Natural killer cell (primary cell): ENCODE measurements at regions not wholly inside any gene's neighbourhood (a gene's known extent, or its start where the extent isn't known, plus 50 kb on each side); places are given as distances from the start of the nearest gene placed in this dataset.

Source experiments
- ATAC-seq, 3 donors: fragments of 150-1000 bp in 2 of 3; fragments of 200-7000 bp in 1 of 3; cut with Tn5 transposase; 1 replicate in 1 of 3; 2 replicates in 2 of 3; pipeline ENCODE4 v1.10.0; 2021; ENCODE audit warnings: mild to moderate bottlenecking in 2 of 3, moderate library complexity in 2 of 3
- DNase-seq, 2 donors: peaks; one replicate each; pipeline versions ENCODE4 v3.0.0 to v3.0.0-alpha.2; 2013 to 2021; ENCODE audit warnings: mixed read lengths in 1 of 2
- H3K27ac ChIP-seq: one replicate; pipeline ENCODE4 v1.5.1; 2013; ENCODE audit warnings: mild to moderate bottlenecking, low read length
- H3K27me3 ChIP-seq: one replicate; pipeline ENCODE4 v1.6.1; 2013; ENCODE audit warnings: low read length; ENCODE audit not compliant: control insufficient read depth, insufficient read depth
- H3K36me3 ChIP-seq: one replicate; pipeline ENCODE4 v1.6.1; 2013; ENCODE audit warnings: low read length; ENCODE audit not compliant: control insufficient read depth, insufficient read depth
- H3K4me1 ChIP-seq: one replicate; pipeline ENCODE4 v1.6.1; 2013; ENCODE audit warnings: low read length; ENCODE audit not compliant: control insufficient read depth, insufficient read depth
- H3K4me3 ChIP-seq: one replicate; pipeline ENCODE4 v1.5.1; 2013; ENCODE audit warnings: low read length
- H3K9me3 ChIP-seq: one replicate; pipeline ENCODE4 v1.6.1; 2013; ENCODE audit warnings: low read length; ENCODE audit not compliant: control insufficient read depth, insufficient read depth
- H3K27ac Mint-ChIP-seq, 2 donors: one replicate each; pipeline ENCODE4 v1.8.0; 2022; ENCODE audit warnings: mild to moderate bottlenecking in 2 of 2, mixed read lengths in 2 of 2, moderate library complexity in 1 of 2
- H3K27me3 Mint-ChIP-seq, 2 donors: one replicate each; pipeline ENCODE4 v1.8.0; 2022; ENCODE audit warnings: low read depth in 2 of 2, mixed read lengths in 2 of 2
- H3K36me3 Mint-ChIP-seq: one replicate; pipeline ENCODE4 v1.8.0; 2022; ENCODE audit warnings: mixed read lengths
- H3K4me1 Mint-ChIP-seq, 2 donors: one replicate each; pipeline ENCODE4 v1.8.0; 2022; ENCODE audit warnings: mixed read lengths in 2 of 2
- H3K4me3 Mint-ChIP-seq: one replicate; pipeline ENCODE4 v1.8.0; 2022; ENCODE audit warnings: mild to moderate bottlenecking, moderate library complexity, mixed read lengths
- H3K9me3 Mint-ChIP-seq, 2 donors: one replicate each; pipeline ENCODE4 v1.8.0; 2022; ENCODE audit warnings: mixed read lengths in 2 of 2
- WGBS: methylation state at CpG from one replicate; pipeline ENCODE4 v1.1.7; 2013; ENCODE audit warnings: missing lambda C conversion rate; ENCODE audit not compliant: insufficient coverage; 5-methylcytosine and 5-hydroxymethylcytosine counted together
- intact Hi-C: fragments of 100-400 bp; cut with micrococcal nuclease; formaldehyde crosslinking; loops from one replicate; pipeline ENCODE4 v1.14.2; 2022
- TF ChIP-seq, protein P1 (sequence below): fragments of 200-600 bp; IDR thresholded peaks from one replicate; pipeline ENCODE4 v1.8.0; 2022; ENCODE audit warnings: antibody characterized with exemption

GRCh38 chr3:153069598-153070510 lies 92.2 kb upstream of the RAP2B start:
- TF ChIP-seq, protein P1, sequence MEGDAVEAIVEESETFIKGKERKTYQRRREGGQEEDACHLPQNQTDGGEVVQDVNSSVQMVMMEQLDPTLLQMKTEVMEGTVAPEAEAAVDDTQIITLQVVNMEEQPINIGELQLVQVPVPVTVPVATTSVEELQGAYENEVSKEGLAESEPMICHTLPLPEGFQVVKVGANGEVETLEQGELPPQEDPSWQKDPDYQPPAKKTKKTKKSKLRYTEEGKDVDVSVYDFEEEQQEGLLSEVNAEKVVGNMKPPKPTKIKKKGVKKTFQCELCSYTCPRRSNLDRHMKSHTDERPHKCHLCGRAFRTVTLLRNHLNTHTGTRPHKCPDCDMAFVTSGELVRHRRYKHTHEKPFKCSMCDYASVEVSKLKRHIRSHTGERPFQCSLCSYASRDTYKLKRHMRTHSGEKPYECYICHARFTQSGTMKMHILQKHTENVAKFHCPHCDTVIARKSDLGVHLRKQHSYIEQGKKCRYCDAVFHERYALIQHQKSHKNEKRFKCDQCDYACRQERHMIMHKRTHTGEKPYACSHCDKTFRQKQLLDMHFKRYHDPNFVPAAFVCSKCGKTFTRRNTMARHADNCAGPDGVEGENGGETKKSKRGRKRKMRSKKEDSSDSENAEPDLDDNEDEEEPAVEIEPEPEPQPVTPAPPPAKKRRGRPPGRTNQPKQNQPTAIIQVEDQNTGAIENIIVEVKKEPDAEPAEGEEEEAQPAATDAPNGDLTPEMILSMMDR: no peak

DNA sequence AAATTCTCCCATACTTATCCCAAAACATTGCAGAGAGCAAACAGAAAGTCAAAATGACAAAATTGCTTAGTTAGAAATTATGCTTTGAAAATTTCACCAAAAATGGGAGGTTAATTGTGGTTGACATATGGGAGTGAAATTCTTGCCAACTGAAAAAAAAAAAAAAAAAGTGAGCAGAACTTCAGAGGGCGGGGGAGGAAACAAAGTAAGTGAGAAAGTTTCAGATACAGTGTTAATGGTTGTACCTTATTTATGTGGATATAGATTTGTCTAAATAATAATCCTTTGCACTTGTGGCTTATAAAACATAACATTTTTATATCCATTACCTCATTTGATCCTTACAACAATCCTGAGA lies 91.5 kb upstream of the RAP2B start:
- peaks cover 0 to 5% of the 10 kb centered on the region in 2 donors for H3K4me1 Mint-ChIP-seq
- no peaks in the 10 kb centered on the region for H3K4me1 ChIP-seq
- H3K9me3 Mint-ChIP-seq: no peaks in the 10 kb centered on the region
- no CpG with 5 or more reads among the region's 1 CpG for WGBS
- H3K27me3 ChIP-seq: no peaks in the 10 kb centered on the region
- ATAC-seq: no peak
- intact Hi-C loops: no loop called here
- no peak overlapping the region for H3K4me3 ChIP-seq
- no peaks in the 10 kb centered on the region for H3K36me3 ChIP-seq
- no peaks in the 10 kb centered on the region for H3K36me3 Mint-ChIP-seq
- H3K27me3 Mint-ChIP-seq: peaks cover 0 to 8% of the 10 kb centered on the region in 2 donors
- H3K9me3 ChIP-seq: no peaks in the 10 kb centered on the region
- no peak overlapping the region for H3K4me3 Mint-ChIP-seq
- no peak for DNase-seq
- TF ChIP-seq, protein P1: no peak
- H3K27ac ChIP-seq: no peak overlapping the region
- no peak overlapping the region for H3K27ac Mint-ChIP-seq

More at GRCh38 chr3:153069598-153070510, 92.2 kb upstream of the RAP2B start:
- Histone ChIP-seq H3K36me3 (no peaks in the 10 kb centered on the region), H3K4me1 (no peaks in the 10 kb centered on the region), H3K27me3 (no peaks in the 10 kb centered on the region), H3K4me3 (no peak overlapping the region), H3K27ac (no peak overlapping the region), H3K9me3 (no peaks in the 10 kb centered on the region)
- Mint-ChIP-seq H3K4me3 (no peak overlapping the region), H3K9me3 (no peaks in the 10 kb centered on the region), H3K4me1 (peaks cover 0 to 5% of the 10 kb centered on the region in 2 donors), H3K27ac (no peak overlapping the region), H3K36me3 (no peaks in the 10 kb centered on the region), H3K27me3 (peaks cover 0 to 8% of the 10 kb centered on the region in 2 donors)
- ATAC-seq (no peak), DNase-seq (no peak)
- 92% methylated on average over 2 of the region's 5 CpGs for WGBS
- intact Hi-C loops: no loop called here

- Mint-ChIP-seq H3K9me3 (no peaks in the 10 kb centered on the region), H3K4me3 (no peak overlapping the region), H3K27ac (no peak overlapping the region), H3K4me1 (peaks cover 0 to 5% of the 10 kb centered on the region in 2 donors), H3K36me3 (no peaks in the 10 kb centered on the region), H3K27me3 (no peaks in the 10 kb centered on the region)
- no peaks in the 10 kb centered on the region for H3K9me3 ChIP-seq
- TF ChIP-seq, protein P1: no peak
- no peaks in the 10 kb centered on the region for H3K27me3 ChIP-seq
- no peak for ATAC-seq
- 95% methylated on average over 2 of the region's 2 CpGs for WGBS
- intact Hi-C loops: no loop called here
- H3K4me1 ChIP-seq: no peaks in the 10 kb centered on the region
- no peak overlapping the region for H3K4me3 ChIP-seq
- no peak overlapping the region for H3K27ac ChIP-seq
- H3K36me3 ChIP-seq: no peaks in the 10 kb centered on the region
- DNase-seq: no peak
Observed at GRCh38 chr3:153072382-153072781, 89.6 kb upstream of the RAP2B start.

DNA sequence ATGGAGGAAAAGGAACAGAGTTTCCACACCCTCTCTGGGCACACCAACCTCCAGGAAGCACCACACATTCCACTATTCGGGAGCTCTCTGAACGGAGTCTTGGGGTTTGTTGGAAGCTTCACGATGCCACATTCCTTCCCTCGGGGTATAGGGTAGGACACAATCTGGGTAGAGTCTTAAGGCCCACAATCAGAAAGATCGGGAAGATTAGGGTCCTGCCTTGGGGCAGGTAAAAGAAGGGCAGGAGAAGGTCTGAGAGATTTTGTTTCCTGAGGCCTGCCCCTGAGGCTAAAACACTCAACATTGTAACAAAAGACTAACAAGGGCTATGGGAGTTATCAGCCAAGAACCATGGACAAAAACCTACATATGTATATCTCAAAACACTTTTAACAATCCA lies 89.2 kb upstream of the RAP2B start:
- H3K27ac ChIP-seq: no peak overlapping the region
- peaks cover 0 to 5% of the 10 kb centered on the region in 2 donors for H3K4me1 Mint-ChIP-seq
- ATAC-seq (no peak), DNase-seq (no peak)
- 83% methylated on average over 5 of the region's 5 CpGs for WGBS
- intact Hi-C loops: no loop called here
- no peak overlapping the region for H3K27ac Mint-ChIP-seq
- H3K27me3 Mint-ChIP-seq: no peaks in the 10 kb centered on the region
- no peak overlapping the region for H3K4me3 ChIP-seq
- H3K36me3 ChIP-seq: no peaks in the 10 kb centered on the region
- no peaks in the 10 kb centered on the region for H3K4me1 ChIP-seq
- H3K9me3 ChIP-seq: no peaks in the 10 kb centered on the region
- no peaks in the 10 kb centered on the region for H3K27me3 ChIP-seq
- H3K36me3 Mint-ChIP-seq: no peaks in the 10 kb centered on the region
- H3K9me3 Mint-ChIP-seq: no peaks in the 10 kb centered on the region
- H3K4me3 Mint-ChIP-seq: no peak overlapping the region
- TF ChIP-seq, protein P1: no peak
